K562 (cell line): ENCODE measurements at regions not wholly inside any gene's neighbourhood (a gene's known extent, or its start where the extent isn't known, plus 50 kb on each side); places are given as distances from the start of the nearest gene placed in this dataset.

ENCODE experiments used
- ATAC-seq: fragments of 200-7000 bp; cut with Tn5 transposase; 3 replicates; pipeline ENCODE4 v1.9.1; 2020; ENCODE audit warnings: moderate library complexity
- BruUV-seq: library from RNA; stranded (reverse); fragments of 400-500 nt; replicated peaks from 2 replicates; lab custom pipeline; 2021; lab: Mats Ljungman, UMichigan
- CTCF ChIA-PET: fragments of 300-600 bp; formaldehyde crosslinking; extraction: SDS; loops from one replicate; lab custom pipeline; 2021; ENCODE audit warnings: low intra/inter-chr PET ratio; lab: Yijun Ruan, JAX
- POLR2A ChIA-PET: fragments of 300-600, 350-650 bp; sonication (Branson Sonifier 250); formaldehyde crosslinking; extraction: SDS; loops from one replicate; lab custom pipeline; 2021; ENCODE audit warnings: antibody characterized with exemption, inconsistent platforms; lab: Yijun Ruan, JAX
- DNase-seq, 4 experiments: peaks; one replicate each; pipeline versions ENCODE4 v3.0.0 to v3.0.0-alpha.2; 2011 to 2018; ENCODE audit warnings: low spot score in 3 of 4, mixed read lengths in 3 of 4; ENCODE audit errors: extremely low read depth in 1 of 4
- FAIRE-seq: peaks from 2 replicates; lab custom pipeline; 2011; peaks lifted over from hg19 to GRCh38; lab: Jason Lieb, UNC
- H2AFZ ChIP-seq: 2 replicates; pipeline ENCODE4 v1.6.0; 2011; ENCODE audit warnings: low read depth, low read length, control low read depth, inconsistent platforms
- H3K27ac ChIP-seq: fragments of 200-600 bp; 3 replicates; pipeline ENCODE4 v1.8.0; 2011; ENCODE audit warnings: low read depth, mild to moderate bottlenecking, control low read depth, inconsistent platforms, low read length, moderate library complexity, mixed read lengths; ENCODE audit errors: extremely low read depth
- H3K27me3 ChIP-seq, 2 experiments: fragments of 300-600 bp in 1 of 2; 2 replicates in 1 of 2; 3 replicates in 1 of 2; pipeline versions ENCODE4 v1.6.0 to v1.8.0; 2011; ENCODE audit warnings: inconsistent platforms in 2 of 2, low read length in 2 of 2, mild to moderate bottlenecking in 1 of 2, mixed read lengths in 1 of 2, moderate library complexity in 1 of 2; ENCODE audit not compliant: control insufficient read depth in 2 of 2, insufficient read depth in 2 of 2
- H3K36me3 ChIP-seq: fragments of 300-600 bp; 3 replicates; pipeline ENCODE4 v1.8.0; 2011; ENCODE audit warnings: mild to moderate bottlenecking, low read length, inconsistent platforms; ENCODE audit not compliant: control insufficient read depth, insufficient read depth
- H3K4me1 ChIP-seq, 2 experiments: fragments of 200-600 bp in 1 of 2; replicated peaks in 1 of 2; 2 replicates in 1 of 2; 3 replicates in 1 of 2; pipeline versions ENCODE4 v1.5.1 to v1.8.0; 2011; ENCODE audit warnings: inconsistent platforms in 2 of 2, low read length in 2 of 2, mild to moderate bottlenecking in 1 of 2, mixed read lengths in 1 of 2, moderate library complexity in 1 of 2; ENCODE audit not compliant: control insufficient read depth in 2 of 2, insufficient read depth in 2 of 2
- H3K4me2 ChIP-seq: 2 replicates; pipeline ENCODE4 v1.6.1; 2011; ENCODE audit warnings: low read length, control low read depth, inconsistent platforms, mixed read lengths; ENCODE audit not compliant: insufficient read depth
- H3K4me3 ChIP-seq: fragments of 200-600 bp; sonication (generic), shearing (Covaris generic); 2 replicates; pipeline ENCODE4 v1.5.1; 2016; ENCODE audit warnings: control low read depth, inconsistent platforms
- H3K79me2 ChIP-seq: fragments of 200-600 bp; 3 replicates; pipeline ENCODE4 v1.8.0; 2011; ENCODE audit warnings: low read length, inconsistent platforms; ENCODE audit not compliant: control insufficient read depth, insufficient read depth
- H3K9ac ChIP-seq, 2 experiments: 2 replicates each; pipeline versions ENCODE4 v1.6.0 to v1.6.1; 2011; ENCODE audit warnings: low read depth in 2 of 2, low read length in 2 of 2, control low read depth in 1 of 2, inconsistent platforms in 1 of 2, mild to moderate bottlenecking in 1 of 2, mixed read lengths in 1 of 2; ENCODE audit not compliant: insufficient read depth in 1 of 2
- H3K9me1 ChIP-seq: one replicate; pipeline ENCODE4 v1.6.0; 2011; ENCODE audit warnings: inconsistent platforms, mild to moderate bottlenecking, low read length, moderate library complexity; ENCODE audit not compliant: control insufficient read depth, insufficient read depth
- H3K9me3 ChIP-seq: replicated peaks from 2 replicates; pipeline ENCODE4 v1.5.1; 2011; ENCODE audit warnings: low read depth, low read length, inconsistent platforms; ENCODE audit not compliant: control insufficient read depth, insufficient read depth
- H4K20me1 ChIP-seq: replicated peaks from 2 replicates; pipeline ENCODE4 v1.6.1; 2011; ENCODE audit warnings: low read length, inconsistent platforms, mixed read lengths; ENCODE audit not compliant: control insufficient read depth, insufficient read depth
- CHD1 ChIP-seq: fragments of 200-600 bp; sonication (generic); IDR thresholded peaks from one replicate; pipeline ENCODE4 v1.6.1; 2012; ENCODE audit warnings: mild to moderate bottlenecking, moderate library complexity, low read length, inconsistent platforms
- CREB3L1 ChIP-seq: fragments of 450-650 bp; IDR thresholded peaks from 2 replicates; pipeline ENCODE4 v1.6.1; 2014; ENCODE audit warnings: low read depth, mild to moderate bottlenecking, moderate library complexity, borderline replicate concordance
- CTBP1 ChIP-seq: fragments of 450-650 bp; IDR thresholded peaks from 2 replicates; pipeline ENCODE4 v1.6.1; 2016; ENCODE audit warnings: borderline replicate concordance
- FOXM1 ChIP-seq, 2 experiments: fragments of 450-650 bp in 1 of 2; sonication (generic) in 1 of 2; formaldehyde crosslinking in 1 of 2; IDR thresholded peaks; 2 replicates each; pipeline versions ENCODE4 v1.6.1 to v1.9.0; 2017 to 2022; ENCODE audit warnings: low read depth in 2 of 2, mild to moderate bottlenecking in 2 of 2, missing genetic modification reagents in 1 of 2, moderate library complexity in 1 of 2
- GTF2E2 ChIP-seq: fragments of 200-800 bp; sonication (Bioruptor generic); IDR thresholded peaks from 2 replicates; pipeline ENCODE4 v1.6.1; 2016; ENCODE audit warnings: missing genetic modification characterization, missing compliant biosample characterization
- HMGXB4 ChIP-seq: sonication (generic); formaldehyde crosslinking; IDR thresholded peaks from 2 replicates; pipeline ENCODE4 v1.8.1; 2023; ENCODE audit warnings: mild to moderate bottlenecking, missing genetic modification reagents
- HOMEZ ChIP-seq: fragments of 250-450 bp; sonication (Bioruptor Pico); IDR thresholded peaks from 2 replicates; pipeline ENCODE4 v1.4.0; 2020; ENCODE audit warnings: mild to moderate bottlenecking, moderate library complexity
- HOXB6 ChIP-seq: fragments of 250-450 bp; sonication (Bioruptor Pico); IDR thresholded peaks from 2 replicates; pipeline ENCODE4 v1.5.1; 2022; ENCODE audit warnings: mild to moderate bottlenecking, borderline replicate concordance
- KLF10 ChIP-seq: fragments of 250-450 bp; sonication (Bioruptor Pico); IDR thresholded peaks from 2 replicates; pipeline ENCODE4 v1.6.1; 2021; ENCODE audit warnings: matching md5 sums
- KLF6 ChIP-seq: fragments of 250-450 bp; sonication (Bioruptor Pico); IDR thresholded peaks from 2 replicates; pipeline ENCODE4 v1.4.0; 2020; ENCODE audit warnings: mild to moderate bottlenecking, moderate library complexity, borderline replicate concordance
- PPARD ChIP-seq: fragments of 250-450 bp; sonication (Bioruptor Pico); IDR thresholded peaks from 2 replicates; pipeline ENCODE4 v1.8.0; 2022; ENCODE audit warnings: inconsistent platforms, mild to moderate bottlenecking, moderate library complexity
- PREB ChIP-seq: sonication (generic); formaldehyde crosslinking; IDR thresholded peaks from 2 replicates; pipeline ENCODE4 v1.8.1; 2023; ENCODE audit warnings: mild to moderate bottlenecking, missing genetic modification reagents
- SMAD3 ChIP-seq: fragments of 450-650 bp; formaldehyde crosslinking; conservative IDR thresholded peaks from 2 replicates; pipeline ENCODE4 v1.4.0; 2020; ENCODE audit warnings: mild to moderate bottlenecking
- SRF ChIP-seq, 2 experiments: fragments of 250-450, 450-650 bp in 1 of 2; sonication (Bioruptor Pico) in 1 of 2; sonication (generic) in 1 of 2; formaldehyde crosslinking; IDR thresholded peaks; 2 replicates each; pipeline versions ENCODE4 v1.5.0 to v1.5.1; 2020 to 2022; ENCODE audit warnings: mild to moderate bottlenecking in 1 of 2, missing genetic modification reagents in 1 of 2
- ZKSCAN3 ChIP-seq: fragments of 250-450 bp; sonication (Bioruptor Pico); IDR thresholded peaks from 2 replicates; pipeline ENCODE4 v1.4.0; 2020
- ZNF316 ChIP-seq: fragments of 450-650 bp; IDR thresholded peaks from 2 replicates; pipeline ENCODE4 v1.6.1; 2016
- ZSCAN29 ChIP-seq: fragments of 450-650 bp; IDR thresholded peaks from 2 replicates; pipeline ENCODE4 v1.6.1; 2017
- WGBS: fragments of 100-300 bp; shearing (Covaris generic); methylation state at CpG from one replicate; pipeline ENCODE4 v1.1.6; 2016; ENCODE audit warnings: low coverage, mixed read lengths; ENCODE audit not compliant: insufficient coverage; ENCODE audit errors: missing lambda C conversion rate; 5-methylcytosine and 5-hydroxymethylcytosine counted together
- in situ Hi-C: fragments of 300-500 bp; cut with MboI; formaldehyde crosslinking; loops from 4 replicates; pipeline ENCODE4 v1.15.0; 2018; ENCODE audit warnings: inconsistent platforms, mixed read lengths
- intact Hi-C: fragments of 100-400 bp; cut with micrococcal nuclease; formaldehyde crosslinking; loops from 2 replicates; pipeline ENCODE4 v1.14.2; 2022

GRCh38 chr13:72122661-72123255 lies 255.8 kb upstream of the DACH1 start:
- in situ Hi-C loops: no loop called here
- no peak for FAIRE-seq

More at GRCh38 chr13:72122661-72123255, 255.8 kb upstream of the DACH1 start:
- Histone ChIP-seq H4K20me1 (no peaks in the 10 kb centered on the region), H2AFZ (no peak overlapping the region), H3K4me1 (no peaks in the 10 kb centered on the region), H3K27me3 (no peaks in the 10 kb centered on the region), H3K4me3 (no peak overlapping the region), H3K79me2 (no peaks in the 10 kb centered on the region), H3K9me3 (no peaks in the 10 kb centered on the region), H3K36me3 (no peaks in the 10 kb centered on the region), H3K4me2 (no peak overlapping the region), H3K9me1 (no peaks in the 10 kb centered on the region), H3K9ac (no peak overlapping the region), H3K27ac (no peak overlapping the region)
- TF ChIP-seq HOMEZ (no peak), KLF10 (CRISPR knock-in tag) (no peak), CHD1 (no peak), CREB3L1 (no peak), HMGXB4 (CRISPR knock-in tag) (no peak), HOXB6 (CRISPR knock-in tag) (no peak), SMAD3 (CRISPR knock-in tag) (no peak), ZSCAN29 (no peak), ZNF316 (no peak), SRF (CRISPR knock-in tag; IDR thresholded peaks at IDR 0.05) (no peak), PREB (no peak), ZKSCAN3 (no peak), PPARD (no peak), FOXM1 (IDR thresholded peaks at IDR 0.05; ENCODE audit: low read depth) (no peak), FOXM1 (CRISPR knock-in tag; IDR thresholded peaks at IDR 0.05; ENCODE audit: low read depth) (no peak), KLF6 (CRISPR knock-in tag) (no peak), CTBP1 (no peak), GTF2E2 (tag) (no peak)
- intact Hi-C loops: no loop called here
- ATAC-seq (no peak), DNase-seq (no peak)
- 0% methylated on average over 3 of the region's 3 CpGs for WGBS
- BruUV-seq: no TSS peak
- ChIA-PET CTCF (no interaction called here), POLR2A (no interaction called here)
